Esophagus squamous epithelium (tissue), 4 donors: ENCODE measurements at regions not wholly inside any gene's neighbourhood (a gene's known extent, or its start where the extent isn't known, plus 50 kb on each side); places are given as distances from the start of the nearest gene placed in this dataset.

Source experiments
- POLR2A ChIP-seq, 4 donors: fragments of 450-650 bp; IDR thresholded peaks; one replicate each; pipeline ENCODE4 v1.6.1; 2017; ENCODE audit warnings: antibody characterized with exemption in 4 of 4, mild to moderate bottlenecking in 4 of 4, moderate library complexity in 3 of 4
- TF ChIP-seq, protein P1 (sequence below), 6 experiments: fragments of 450-650 bp in 4 of 6; fragments of 200-600 bp in 2 of 6; sonication (generic) in 2 of 6; IDR thresholded peaks; one replicate each; pipeline ENCODE4 v1.5.1; 2016 to 2019; ENCODE audit warnings: antibody characterized with exemption in 6 of 6, mild to moderate bottlenecking in 4 of 6, moderate library complexity in 4 of 6

- TF ChIP-seq, protein P1, sequence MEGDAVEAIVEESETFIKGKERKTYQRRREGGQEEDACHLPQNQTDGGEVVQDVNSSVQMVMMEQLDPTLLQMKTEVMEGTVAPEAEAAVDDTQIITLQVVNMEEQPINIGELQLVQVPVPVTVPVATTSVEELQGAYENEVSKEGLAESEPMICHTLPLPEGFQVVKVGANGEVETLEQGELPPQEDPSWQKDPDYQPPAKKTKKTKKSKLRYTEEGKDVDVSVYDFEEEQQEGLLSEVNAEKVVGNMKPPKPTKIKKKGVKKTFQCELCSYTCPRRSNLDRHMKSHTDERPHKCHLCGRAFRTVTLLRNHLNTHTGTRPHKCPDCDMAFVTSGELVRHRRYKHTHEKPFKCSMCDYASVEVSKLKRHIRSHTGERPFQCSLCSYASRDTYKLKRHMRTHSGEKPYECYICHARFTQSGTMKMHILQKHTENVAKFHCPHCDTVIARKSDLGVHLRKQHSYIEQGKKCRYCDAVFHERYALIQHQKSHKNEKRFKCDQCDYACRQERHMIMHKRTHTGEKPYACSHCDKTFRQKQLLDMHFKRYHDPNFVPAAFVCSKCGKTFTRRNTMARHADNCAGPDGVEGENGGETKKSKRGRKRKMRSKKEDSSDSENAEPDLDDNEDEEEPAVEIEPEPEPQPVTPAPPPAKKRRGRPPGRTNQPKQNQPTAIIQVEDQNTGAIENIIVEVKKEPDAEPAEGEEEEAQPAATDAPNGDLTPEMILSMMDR (IDR thresholded peaks at IDR 0.05) = no peak
- no peak for TF ChIP-seq POLR2A (IDR thresholded peaks at IDR 0.05)
Measured at GRCh38 chr18:38993342-38993741, 1427.7 kb upstream of the CELF4 start.
